NCI-H446 (cell line): ENCODE measurements at regions not wholly inside any gene's neighbourhood (a gene's known extent, or its start where the extent isn't known, plus 50 kb on each side); places are given as distances from the start of the nearest gene placed in this dataset.
"Not testable (repeated sequence)": the region's sequence is repeated elsewhere in the genome, so short reads cannot be mapped to it uniquely, and the experiment has no call there.

ENCODE experiments used
- DNase-seq, 2 experiments: peaks; one replicate each; lab custom pipeline; 2025; lab: John Stamatoyannopoulos, UW

GRCh38 chr5:134471858-134472449 is 53.5 kb upstream of the JADE2 start:
- DNase-seq, result not testable (repeated sequence)

- no peak for DNase-seq
Observed at GRCh38 chr5:134468921-134469400, 56.5 kb upstream of the JADE2 start.

GRCh38 chr5:134467231-134467630 is 55.5 kb upstream of the CDKN2AIPNL start:
- DNase-seq, result no peak

- peak; percentile 38 to 84 for DNase-seq
Observed at GRCh38 chr5:134466241-134467069, 54.8 kb upstream of the CDKN2AIPNL start.

- DNase-seq, result peak in 1 of 2 experiments; percentile 81
Observed at GRCh38 chr5:134465816-134466240, 54.1 kb upstream of the CDKN2AIPNL start.

- DNase-seq, result no peak
Observed at GRCh38 chr5:134464988-134465815, 53.5 kb upstream of the CDKN2AIPNL start.

- no peak for DNase-seq
Observed at GRCh38 chr5:134463991-134464760, 52.5 kb upstream of the CDKN2AIPNL start.

- DNase-seq, result no peak
Observed at GRCh38 chr5:134463176-134463720, 51.6 kb upstream of the CDKN2AIPNL start.

GRCh38 chr5:134462761-134463160 is 51.1 kb upstream of the CDKN2AIPNL start:
- DNase-seq, result no peak

GRCh38 chr5:134462047-134462575 is 50.4 kb upstream of the CDKN2AIPNL start:
- DNase-seq, result no peak
